ENCODE measurements at regions not wholly inside any gene's neighbourhood (a gene's known extent, or its start where the extent isn't known, plus 50 kb on each side); places are given as distances from the start of the nearest gene placed in this dataset.
"Not testable (repeated sequence)": the region's sequence is repeated elsewhere in the genome, so short reads cannot be mapped to it uniquely, and the experiment has no call there.

DNA sequence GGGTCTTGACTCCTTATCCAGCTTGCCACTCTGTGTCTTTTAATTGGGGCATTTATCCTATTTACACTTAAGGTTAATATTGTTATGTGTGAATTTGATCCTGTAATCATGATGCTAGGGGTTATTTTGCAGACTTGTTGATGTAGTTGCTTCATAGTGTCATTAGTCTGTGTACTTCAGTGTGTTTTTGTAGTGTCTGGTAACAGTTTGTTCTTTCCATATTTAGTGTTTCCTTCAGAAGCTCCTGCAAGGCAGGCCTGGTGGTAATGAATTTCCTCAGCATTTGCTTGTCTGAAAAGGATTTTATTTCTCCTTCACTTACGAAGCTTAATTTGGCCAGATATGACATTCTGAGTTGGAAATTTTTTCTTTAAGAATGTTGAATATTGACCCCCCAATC, 276.0 kb upstream of the USP25 start:
- not testable (repeated sequence) for TF ChIP-seq PPARA (CRISPR knock-in tag; IDR thresholded peaks at IDR 0.05; ENCODE audit: borderline replicate concordance); POU6F1 (CRISPR knock-in tag; IDR thresholded peaks at IDR 0.05; ENCODE audit: borderline replicate concordance, low read depth); OSR1 (CRISPR knock-in tag; IDR thresholded peaks at IDR 0.05); ZFP30 (CRISPR knock-in tag; IDR thresholded peaks at IDR 0.05); ZFP3 (CRISPR knock-in tag; IDR thresholded peaks at IDR 0.05); PATZ1 (CRISPR knock-in tag; IDR thresholded peaks at IDR 0.05; ENCODE audit: borderline replicate concordance); ZNF70 (CRISPR knock-in tag; IDR thresholded peaks at IDR 0.05); ZC3H10 (CRISPR knock-in tag; IDR thresholded peaks at IDR 0.05); TCF4 (CRISPR knock-in tag; IDR thresholded peaks at IDR 0.05; ENCODE audit: borderline replicate concordance); CSRNP3 (CRISPR knock-in tag; IDR thresholded peaks at IDR 0.05)
- TF ChIP-seq, protein P1, sequence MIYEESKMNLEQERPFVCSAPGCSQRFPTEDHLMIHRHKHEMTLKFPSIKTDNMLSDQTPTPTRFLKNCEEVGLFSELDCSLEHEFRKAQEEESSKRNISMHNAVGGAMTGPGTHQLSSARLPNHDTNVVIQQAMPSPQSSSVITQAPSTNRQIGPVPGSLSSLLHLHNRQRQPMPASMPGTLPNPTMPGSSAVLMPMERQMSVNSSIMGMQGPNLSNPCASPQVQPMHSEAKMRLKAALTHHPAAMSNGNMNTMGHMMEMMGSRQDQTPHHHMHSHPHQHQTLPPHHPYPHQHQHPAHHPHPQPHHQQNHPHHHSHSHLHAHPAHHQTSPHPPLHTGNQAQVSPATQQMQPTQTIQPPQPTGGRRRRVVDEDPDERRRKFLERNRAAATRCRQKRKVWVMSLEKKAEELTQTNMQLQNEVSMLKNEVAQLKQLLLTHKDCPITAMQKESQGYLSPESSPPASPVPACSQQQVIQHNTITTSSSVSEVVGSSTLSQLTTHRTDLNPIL (CRISPR knock-in tag; IDR thresholded peaks at IDR 0.05; ENCODE audit: low read depth) = not testable (repeated sequence)

Data from SK-N-SH treated with all-trans-retinoic acid at 6 μM for 48 hours (cell line).